ENCODE measurements at regions not wholly inside any gene's neighbourhood (a gene's known extent, or its start where the extent isn't known, plus 50 kb on each side); places are given as distances from the start of the nearest gene placed in this dataset.

- no peak for TF ChIP-seq POLR2A (IDR thresholded peaks at IDR 0.05; ENCODE audit: low read depth, low read length)
- no peak for TF ChIP-seq POLR2AphosphoS5 (IDR thresholded peaks at IDR 0.05; ENCODE audit: low read depth, low read length)
- TF ChIP-seq TAF1 (IDR thresholded peaks at IDR 0.05; ENCODE audit: borderline replicate concordance, low read depth, low read length), result no peak
These were observed 235.8 kb downstream of the EFNB2 start for GRCh38 chr13:106299621-106300020.

Measured in GM12892 (cell line).